Prostate gland (tissue), 2 donors: ENCODE measurements at regions not wholly inside any gene's neighbourhood (a gene's known extent, or its start where the extent isn't known, plus 50 kb on each side); places are given as distances from the start of the nearest gene placed in this dataset.

Source experiments
- DNase-seq: peaks from one replicate; pipeline ENCODE4 v3.0.0-alpha.2; 2019; ENCODE audit warnings: low spot score
- H3K27ac ChIP-seq, 2 donors: fragments of 200-600 bp; sonication (generic); 2 replicates each; pipeline ENCODE4 v1.5.1; 2017 to 2019
- H3K27me3 ChIP-seq: fragments of 200-600 bp; sonication (generic); replicated peaks from 2 replicates; pipeline ENCODE4 v1.5.1; 2019; ENCODE audit not compliant: insufficient read depth
- H3K36me3 ChIP-seq, 2 donors: fragments of 200-600 bp; sonication (generic); 1 replicate in 1 of 2; 2 replicates in 1 of 2; pipeline versions ENCODE4 v1.5.1 to v1.8.1; 2017 to 2019
- H3K4me1 ChIP-seq: fragments of 200-600 bp; sonication (generic); replicated peaks from 2 replicates; pipeline ENCODE4 v1.5.1; 2019
- H3K4me3 ChIP-seq, 2 donors: fragments of 200-600 bp; sonication (generic); 2 replicates each; pipeline ENCODE4 v1.5.1; 2017 to 2019
- H3K9me3 ChIP-seq: fragments of 200-600 bp; sonication (generic); 2 replicates; pipeline ENCODE4 v1.5.1; 2017
- POLR2A ChIP-seq: fragments of 450-650 bp; IDR thresholded peaks from one replicate; pipeline ENCODE4 v1.6.1; 2016; ENCODE audit warnings: antibody characterized with exemption, mild to moderate bottlenecking
- POLR2AphosphoS5 ChIP-seq: sonication (generic); formaldehyde crosslinking; IDR thresholded peaks from one replicate; pipeline ENCODE4 v1.6.1; 2017; ENCODE audit warnings: antibody characterized with exemption
- WGBS: methylation state at CpG from one replicate; pipeline ENCODE4 v1.1.5; 2018; 5-methylcytosine and 5-hydroxymethylcytosine counted together
- intact Hi-C: fragments of 100-400 bp; cut with DNase I; formaldehyde crosslinking; loops from one replicate; pipeline ENCODE4 v1.14.2; 2022
- TF ChIP-seq, protein P1 (sequence below), 4 experiments: fragments of 200-600 bp in 2 of 4; fragments of 450-650 bp in 2 of 4; sonication (generic) in 2 of 4; IDR thresholded peaks; 1 replicate in 3 of 4; 2 replicates in 1 of 4; pipeline ENCODE4 v1.5.1; 2016 to 2019; ENCODE audit warnings: antibody characterized with exemption in 4 of 4, mild to moderate bottlenecking in 2 of 4, moderate library complexity in 2 of 4

GRCh38 chr7:118033273-118033672 is 150.7 kb upstream of the LSM8 start:
- TF ChIP-seq POLR2AphosphoS5 (no peak), POLR2A (no peak)
- TF ChIP-seq, protein P1, sequence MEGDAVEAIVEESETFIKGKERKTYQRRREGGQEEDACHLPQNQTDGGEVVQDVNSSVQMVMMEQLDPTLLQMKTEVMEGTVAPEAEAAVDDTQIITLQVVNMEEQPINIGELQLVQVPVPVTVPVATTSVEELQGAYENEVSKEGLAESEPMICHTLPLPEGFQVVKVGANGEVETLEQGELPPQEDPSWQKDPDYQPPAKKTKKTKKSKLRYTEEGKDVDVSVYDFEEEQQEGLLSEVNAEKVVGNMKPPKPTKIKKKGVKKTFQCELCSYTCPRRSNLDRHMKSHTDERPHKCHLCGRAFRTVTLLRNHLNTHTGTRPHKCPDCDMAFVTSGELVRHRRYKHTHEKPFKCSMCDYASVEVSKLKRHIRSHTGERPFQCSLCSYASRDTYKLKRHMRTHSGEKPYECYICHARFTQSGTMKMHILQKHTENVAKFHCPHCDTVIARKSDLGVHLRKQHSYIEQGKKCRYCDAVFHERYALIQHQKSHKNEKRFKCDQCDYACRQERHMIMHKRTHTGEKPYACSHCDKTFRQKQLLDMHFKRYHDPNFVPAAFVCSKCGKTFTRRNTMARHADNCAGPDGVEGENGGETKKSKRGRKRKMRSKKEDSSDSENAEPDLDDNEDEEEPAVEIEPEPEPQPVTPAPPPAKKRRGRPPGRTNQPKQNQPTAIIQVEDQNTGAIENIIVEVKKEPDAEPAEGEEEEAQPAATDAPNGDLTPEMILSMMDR (IDR thresholded peaks at IDR 0.05): no peak

DNA sequence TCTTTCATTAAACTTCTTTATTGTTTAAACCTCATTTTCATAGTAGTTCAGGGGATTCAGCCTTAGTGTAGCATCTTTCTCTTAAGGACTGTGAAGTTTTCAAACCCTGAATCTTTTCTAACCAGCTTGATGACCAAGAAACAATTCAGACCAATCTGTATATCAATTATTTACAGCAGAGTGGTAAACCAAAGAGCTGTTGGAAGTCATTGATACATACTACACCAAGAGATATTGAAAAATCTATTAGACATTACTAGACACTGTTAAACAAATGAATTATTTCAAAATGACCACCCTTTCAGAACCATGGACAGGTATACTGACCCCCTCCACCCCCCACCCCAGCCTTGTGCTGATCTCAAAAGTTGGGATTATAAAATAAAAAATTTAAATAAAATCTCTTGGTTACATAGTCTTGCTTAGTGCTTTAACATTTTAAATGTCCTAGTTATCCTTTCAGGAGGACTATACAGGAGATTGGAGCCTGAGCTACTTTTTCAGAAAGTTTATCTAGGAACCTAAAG is 143.9 kb upstream of the LSM8 start:
- Histone ChIP-seq H3K4me1 (no peaks in the 10 kb centered on the region), H3K36me3 (no peaks in the 10 kb centered on the region), H3K9me3 (no peaks in the 10 kb centered on the region), H3K27me3 (no peaks in the 10 kb centered on the region), H3K27ac (no peak overlapping the region), H3K4me3 (no peak overlapping the region)
- DNase-seq: no peak
- no peak for TF ChIP-seq POLR2A
- no peak for TF ChIP-seq POLR2AphosphoS5
- TF ChIP-seq, protein P1 (IDR thresholded peaks at IDR 0.05): no peak
- intact Hi-C loops: no loop called here

More at GRCh38 chr7:118033273-118033672, 150.7 kb upstream of the LSM8 start:
- Histone ChIP-seq H3K36me3 (no peaks in the 10 kb centered on the region), H3K9me3 (no peaks in the 10 kb centered on the region), H3K4me3 (no peak overlapping the region), H3K27me3 (no peaks in the 10 kb centered on the region), H3K4me1 (no peaks in the 10 kb centered on the region), H3K27ac (no peak overlapping the region)
- no peak for DNase-seq
- 94% methylated on average over 1 of the region's 1 CpG for WGBS
- intact Hi-C loops: no loop called here

GRCh38 chr7:118040562-118040961 is 143.4 kb upstream of the LSM8 start:
- 77% methylated on average over 2 of the region's 2 CpGs for WGBS
- Histone ChIP-seq H3K27ac (no peak overlapping the region), H3K4me3 (no peak overlapping the region), H3K36me3 (no peaks in the 10 kb centered on the region), H3K4me1 (no peaks in the 10 kb centered on the region), H3K27me3 (no peaks in the 10 kb centered on the region), H3K9me3 (no peaks in the 10 kb centered on the region)
- intact Hi-C loops: no loop called here
- TF ChIP-seq POLR2A: no peak
- TF ChIP-seq, protein P1 (IDR thresholded peaks at IDR 0.05): no peak
- no peak for TF ChIP-seq POLR2AphosphoS5
- no peak for DNase-seq

GRCh38 chr7:118041251-118041878 is 142.6 kb upstream of the LSM8 start:
- no peaks in the 10 kb centered on the region for H3K27me3 ChIP-seq
- 30% methylated on average over 3 of the region's 3 CpGs for WGBS
- TF ChIP-seq, protein P1 (IDR thresholded peaks at IDR 0.05): no peak
- TF ChIP-seq POLR2A: no peak
- no peak for TF ChIP-seq POLR2AphosphoS5

DNA sequence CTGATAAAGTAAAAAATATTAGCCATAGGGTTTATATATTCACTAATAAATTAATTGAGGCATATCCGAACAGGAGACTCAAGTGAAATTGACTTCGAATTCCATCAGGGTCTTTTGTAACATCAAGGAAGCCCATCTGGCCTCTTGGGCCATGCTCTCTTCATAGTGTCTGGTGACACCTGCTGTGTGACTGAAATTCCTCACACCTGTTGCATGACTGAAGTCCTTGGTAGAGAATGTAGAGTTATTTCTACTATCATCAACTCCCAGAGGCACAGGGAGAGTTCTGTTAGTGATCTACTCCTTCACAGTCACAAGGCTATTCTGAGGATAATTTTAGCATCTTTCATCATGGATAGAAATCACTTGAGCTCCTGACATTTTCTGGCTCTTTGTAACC is 138.3 kb upstream of the LSM8 start:
- Histone ChIP-seq H3K27ac (no peak overlapping the region), H3K36me3 (no peaks in the 10 kb centered on the region), H3K9me3 (no peaks in the 10 kb centered on the region), H3K4me3 (no peak overlapping the region), H3K27me3 (no peaks in the 10 kb centered on the region), H3K4me1 (no peaks in the 10 kb centered on the region)
- intact Hi-C loops: no loop called here
- 90% methylated on average over 2 of the region's 2 CpGs for WGBS
- no peak for DNase-seq
- TF ChIP-seq POLR2A (no peak), POLR2AphosphoS5 (no peak)
- TF ChIP-seq, protein P1 (IDR thresholded peaks at IDR 0.05): no peak

More at GRCh38 chr7:118041251-118041878, 142.6 kb upstream of the LSM8 start:
- intact Hi-C loops: no loop called here
- peak; percentile 28 for DNase-seq
- Histone ChIP-seq H3K9me3 (no peaks in the 10 kb centered on the region), H3K4me3 (no peak overlapping the region), H3K4me1 (no peaks in the 10 kb centered on the region), H3K36me3 (no peaks in the 10 kb centered on the region), H3K27ac (no peak overlapping the region)
